HTR-8/SVneo (cell line): ENCODE measurements at regions not wholly inside any gene's neighbourhood (a gene's known extent, or its start where the extent isn't known, plus 50 kb on each side); places are given as distances from the start of the nearest gene placed in this dataset.
A peak's percentile ranks its signal among the peaks of the same experiment; 100 is the strongest.
"Not testable (repeated sequence)": the region's sequence is repeated elsewhere in the genome, so short reads cannot be mapped to it uniquely, and the experiment has no call there.

Source experiments
- DNase-seq: peaks from one replicate; pipeline ENCODE4 v3.0.0; 2011; ENCODE audit warnings: low spot score, mixed read lengths; ENCODE audit not compliant: insufficient read length
- FAIRE-seq: peaks from 2 replicates; lab custom pipeline; 2011; peaks lifted over from hg19 to GRCh38; lab: Jason Lieb, UNC

DNA sequence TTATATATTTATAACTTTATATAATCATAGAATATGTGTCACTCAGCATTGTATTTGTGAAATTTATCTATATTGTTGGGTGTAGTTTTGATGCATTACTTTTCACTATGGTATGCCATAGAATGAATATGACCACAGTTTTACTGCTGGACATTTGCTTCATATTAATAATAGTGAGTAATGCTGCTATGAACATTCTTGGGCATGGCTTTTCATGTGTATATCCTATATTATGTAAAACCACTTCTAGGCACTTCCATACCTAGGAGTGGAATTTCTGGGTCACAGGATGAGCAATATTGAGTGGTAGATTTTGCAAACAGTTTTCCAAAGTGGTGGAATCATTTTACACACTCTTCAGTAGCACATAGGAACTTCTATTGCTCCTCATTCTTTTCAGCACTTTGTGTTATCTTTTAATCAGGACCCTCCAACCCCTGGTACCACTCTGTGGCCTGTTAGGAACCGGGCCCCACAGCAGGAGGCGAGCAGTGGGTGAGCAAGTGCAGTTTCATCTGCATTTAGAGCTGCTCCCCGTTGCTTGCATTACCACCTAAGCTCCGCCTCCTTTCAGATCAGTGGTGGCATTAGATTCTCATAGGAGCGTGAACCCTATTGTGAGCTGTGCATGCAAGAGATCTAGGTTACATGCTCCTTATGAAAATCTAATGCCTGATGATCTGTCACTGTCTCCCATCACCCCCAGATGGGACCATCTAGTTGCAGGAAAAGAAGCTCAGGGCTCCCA lies 56.0 kb upstream of the CNIH3 start:
- DNase-seq, result no peak
- no peak for FAIRE-seq

- not testable (repeated sequence) for FAIRE-seq, DNase-seq
Observed at GRCh38 chr1:224562881-224563280, 53.2 kb upstream of the CNIH3 start.

DNA sequence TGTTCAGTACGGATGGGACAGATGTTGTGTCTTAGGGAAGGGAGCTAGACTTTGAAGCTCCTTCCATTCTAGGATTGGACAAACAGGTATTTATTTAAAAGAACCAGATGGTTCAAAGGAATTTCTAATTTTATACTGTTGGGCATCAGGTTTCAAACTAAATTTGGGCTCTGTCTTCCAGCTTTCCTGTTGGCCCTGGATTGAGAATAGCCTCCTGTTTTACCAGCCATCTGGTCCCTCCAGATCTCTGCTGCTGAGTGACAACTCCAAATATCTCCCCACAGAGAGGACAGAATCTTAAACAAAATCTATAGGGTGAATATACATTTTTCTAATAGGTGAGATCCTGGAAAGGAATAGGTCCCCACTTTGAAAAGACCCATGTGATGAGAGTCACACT lies 52.5 kb upstream of the CNIH3 start:
- FAIRE-seq, result no peak
- no peak for DNase-seq

DNA sequence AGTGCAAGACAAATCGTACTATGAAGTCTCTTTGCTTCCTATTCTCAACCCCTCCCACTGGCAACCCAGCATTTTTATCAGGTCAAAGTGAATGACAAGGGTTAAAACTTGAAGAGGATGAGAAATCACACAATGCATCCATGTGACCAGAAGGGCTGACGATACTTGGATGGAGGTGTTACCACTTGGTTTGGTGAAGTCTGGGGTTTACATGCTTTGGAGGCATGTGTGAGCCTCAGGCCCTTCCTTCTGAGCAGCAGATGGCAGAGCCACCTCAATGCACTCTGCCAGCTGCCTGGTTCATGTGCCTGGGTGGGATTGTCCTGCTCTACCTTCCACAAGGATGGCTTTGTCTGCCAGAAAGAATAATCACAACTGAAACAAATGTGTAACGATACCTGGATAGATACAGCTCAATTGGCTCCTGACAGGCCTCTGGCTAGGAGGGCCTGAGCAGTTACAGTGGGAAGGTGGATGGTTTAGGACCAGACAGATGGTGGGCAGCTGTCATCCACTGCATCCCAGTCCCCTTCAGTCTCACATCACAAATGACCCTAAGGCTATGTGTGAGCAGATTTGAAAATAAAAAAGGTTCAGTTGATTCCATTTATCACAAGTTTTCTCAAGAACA lies 51.5 kb upstream of the CNIH3 start:
- DNase-seq (no peak), FAIRE-seq (no peak)

DNA sequence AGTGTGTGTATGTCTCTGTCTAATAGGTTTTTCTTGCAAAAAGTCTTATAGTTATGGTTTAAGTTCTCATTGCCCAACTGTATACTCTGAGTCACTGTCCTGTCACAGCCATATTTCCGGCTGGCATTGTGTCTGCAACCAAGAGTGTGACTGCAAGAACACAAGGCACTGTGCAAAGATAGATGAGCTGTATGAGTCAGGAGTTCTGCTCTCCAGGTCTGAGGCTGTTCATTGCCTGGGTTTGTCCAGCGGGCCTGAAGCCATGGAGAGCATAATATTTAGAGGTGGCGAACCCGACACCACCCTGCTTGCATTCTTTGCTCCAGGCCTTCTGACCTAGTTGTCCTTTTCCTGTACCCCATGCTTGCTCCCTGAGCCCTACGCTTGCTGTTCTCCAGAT lies 50.9 kb upstream of the CNIH3 start:
- peak; percentile 67 for DNase-seq
- peak; percentile 49 for FAIRE-seq

- FAIRE-seq, result no peak
- no peak for DNase-seq
Observed at GRCh38 chr1:224565611-224566406, 50.3 kb upstream of the CNIH3 start.
